Stimulated activated CD4-positive, alpha-beta T cell treated with anti-CD3 and anti-CD28 coated beads, Interleukin-4, amount 100 ng/mL, for 1 hour (primary cell): ENCODE measurements at regions not wholly inside any gene's neighbourhood (a gene's known extent, or its start where the extent isn't known, plus 50 kb on each side); places are given as distances from the start of the nearest gene placed in this dataset.
"Not testable (repeated sequence)": the region's sequence is repeated elsewhere in the genome, so short reads cannot be mapped to it uniquely, and the experiment has no call there.

Experiments
- DNase-seq: peaks from one replicate; pipeline ENCODE4 v3.0.0-alpha.2; 2020

DNA sequence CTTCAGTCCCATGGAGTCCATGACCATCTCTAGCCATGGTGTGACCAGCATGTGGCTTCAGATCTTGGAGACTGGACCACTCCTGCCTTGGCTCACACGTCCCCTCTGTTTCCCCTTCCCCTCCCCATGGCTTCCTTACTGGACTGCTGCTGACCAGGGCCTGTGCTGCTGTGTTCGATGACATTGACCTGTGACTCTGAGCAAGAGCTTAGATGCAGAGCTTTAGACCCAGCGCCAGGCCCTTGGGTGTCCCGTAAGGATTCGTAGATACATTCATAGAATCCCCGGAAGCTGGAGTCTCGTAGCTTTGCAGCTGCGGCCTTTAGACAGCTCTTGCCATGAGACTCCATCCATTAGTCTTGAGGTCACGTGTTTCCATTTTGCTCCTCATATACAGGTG lies 96.3 kb downstream of the NPIPB11 start:
- not testable (repeated sequence) for DNase-seq

DNA sequence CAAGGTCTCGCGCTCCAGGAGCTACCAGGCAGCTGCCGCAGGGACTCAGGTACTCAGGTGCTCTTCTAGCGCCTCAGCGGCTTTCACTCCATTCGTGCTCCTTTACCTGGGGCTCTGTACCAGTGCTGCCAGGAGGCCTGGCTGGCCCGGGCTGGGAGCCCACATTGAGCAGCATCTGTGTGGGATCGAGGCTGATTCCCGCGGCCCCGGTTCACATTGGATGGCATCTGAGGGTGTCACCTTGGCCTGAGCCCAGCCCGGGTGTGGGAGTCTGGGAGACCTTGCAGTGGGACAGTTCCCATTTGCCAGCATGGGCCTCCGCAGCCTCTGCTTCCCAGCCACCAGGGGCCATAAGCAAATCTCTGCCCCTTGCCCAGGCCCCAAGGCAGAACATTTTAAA lies 96.9 kb downstream of the NPIPB11 start:
- DNase-seq: not testable (repeated sequence)

DNA sequence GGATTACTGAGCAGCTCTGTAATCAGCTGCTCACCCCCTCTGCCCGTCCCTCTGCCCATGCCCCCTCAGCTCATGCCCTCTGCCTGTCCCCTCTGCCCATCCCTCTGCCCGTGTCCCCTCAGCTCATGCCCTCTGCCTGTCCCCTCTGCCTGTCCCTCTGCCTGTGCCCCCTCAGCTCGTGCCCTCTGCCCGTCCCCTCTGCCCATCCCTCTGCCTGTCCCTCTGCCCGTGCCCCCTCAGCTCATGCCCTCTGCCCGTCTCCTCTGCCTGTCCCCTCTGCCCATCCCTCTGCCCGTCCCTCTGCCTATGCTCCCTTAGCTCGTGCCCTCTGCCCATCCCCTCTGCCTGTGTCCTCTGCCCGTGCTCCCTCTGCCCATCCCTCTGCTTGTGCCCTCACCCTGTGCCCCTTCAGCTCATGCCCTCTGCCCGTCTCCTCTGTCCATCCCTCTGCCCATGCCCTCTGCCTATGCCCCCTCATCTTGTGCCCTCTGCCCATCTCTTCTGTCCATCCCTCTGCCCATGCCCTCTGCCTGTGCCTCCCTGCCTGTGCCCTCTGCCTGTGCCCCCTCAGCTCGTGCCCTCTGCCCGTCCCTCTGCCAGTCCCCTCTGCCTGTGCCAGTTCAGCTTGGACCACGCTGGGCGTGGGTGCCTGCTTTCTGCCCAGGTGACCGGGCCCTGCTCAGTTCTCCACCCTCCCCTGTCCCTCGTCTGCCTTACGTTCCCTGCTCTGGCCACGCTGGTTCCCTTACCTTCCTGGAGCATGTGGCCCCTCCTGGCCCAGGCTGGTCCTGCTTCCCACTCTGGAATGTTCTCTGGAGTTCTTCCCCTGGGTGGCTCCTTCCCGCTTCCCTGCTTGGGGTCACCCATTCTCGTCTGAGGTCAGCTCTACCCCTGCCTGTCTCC lies 97.6 kb downstream of the NPIPB11 start:
- no peak for DNase-seq

DNA sequence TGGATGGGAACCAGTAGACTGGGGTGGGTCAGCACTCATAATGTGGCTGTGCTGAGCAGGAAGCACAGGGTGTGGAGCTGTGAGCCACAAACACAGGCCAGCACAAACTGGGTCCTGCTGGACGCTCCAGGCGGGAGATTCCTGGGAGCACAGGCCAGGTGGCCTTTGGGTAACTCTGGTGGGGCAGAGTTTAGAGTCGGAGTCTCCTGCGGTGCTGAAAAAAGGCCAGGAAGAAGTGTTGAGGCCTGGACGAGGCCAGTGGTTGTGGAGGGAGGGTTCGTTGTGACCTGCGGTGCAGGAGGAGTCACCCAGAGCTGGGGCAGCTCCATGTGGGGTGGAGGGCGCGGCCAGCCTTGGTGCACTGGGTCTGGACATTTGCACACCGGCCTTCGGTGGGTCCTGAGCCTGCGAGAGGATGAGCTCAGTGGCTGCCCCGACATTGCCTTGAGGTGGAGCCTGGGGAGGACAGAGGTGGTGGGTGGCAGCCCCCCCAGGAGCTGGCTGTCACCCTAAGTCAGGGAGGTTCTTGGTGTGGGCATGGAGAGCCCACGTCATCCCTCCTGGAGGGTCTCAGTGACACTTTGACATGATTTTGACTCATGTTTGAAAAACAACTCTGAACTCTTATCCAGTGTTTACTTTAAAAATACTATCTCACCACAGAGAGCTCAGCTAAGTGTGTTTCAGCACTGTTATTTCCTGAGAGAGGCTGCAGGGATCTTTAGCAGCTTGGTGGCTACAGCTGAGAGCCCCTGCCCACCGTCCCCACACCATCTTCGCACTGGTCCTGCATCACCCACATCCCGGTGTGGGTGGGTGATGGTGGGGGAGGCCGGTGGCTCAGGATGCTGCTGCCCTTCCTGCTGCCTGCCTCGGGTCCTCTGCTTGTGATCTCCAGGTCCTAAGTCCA lies 98.7 kb downstream of the NPIPB11 start:
- DNase-seq: no peak

GRCh38 chr16:29306943-29307597 lies 99.4 kb downstream of the NPIPB11 start:
- no peak for DNase-seq

- no peak for DNase-seq
Observed at GRCh38 chr16:29306201-29306600, 100.3 kb downstream of the NPIPB11 start.

DNA sequence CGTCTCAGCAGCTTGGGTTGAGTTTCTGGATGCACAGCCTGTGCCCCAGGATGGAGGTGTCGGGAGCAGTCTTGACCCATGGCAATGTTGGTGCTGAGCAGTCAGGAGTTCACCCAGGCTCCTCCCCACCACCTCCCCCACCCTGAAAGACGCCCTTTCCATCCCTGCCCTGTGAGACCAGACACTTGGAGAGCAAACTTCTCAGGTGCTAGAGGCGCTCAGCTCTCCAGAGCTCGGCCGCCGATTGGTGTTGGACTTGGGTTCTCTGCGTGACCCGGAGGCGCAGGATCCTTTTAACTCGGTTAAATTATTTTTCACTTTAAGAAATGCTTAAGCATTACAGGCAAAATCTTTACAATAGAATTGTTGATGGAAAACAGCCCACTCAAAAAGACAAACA lies 101.5 kb downstream of the NPIPB11 start:
- not testable (repeated sequence) for DNase-seq

- DNase-seq: no peak
Observed at GRCh38 chr16:29304251-29304650, 102.3 kb downstream of the NPIPB11 start.

DNA sequence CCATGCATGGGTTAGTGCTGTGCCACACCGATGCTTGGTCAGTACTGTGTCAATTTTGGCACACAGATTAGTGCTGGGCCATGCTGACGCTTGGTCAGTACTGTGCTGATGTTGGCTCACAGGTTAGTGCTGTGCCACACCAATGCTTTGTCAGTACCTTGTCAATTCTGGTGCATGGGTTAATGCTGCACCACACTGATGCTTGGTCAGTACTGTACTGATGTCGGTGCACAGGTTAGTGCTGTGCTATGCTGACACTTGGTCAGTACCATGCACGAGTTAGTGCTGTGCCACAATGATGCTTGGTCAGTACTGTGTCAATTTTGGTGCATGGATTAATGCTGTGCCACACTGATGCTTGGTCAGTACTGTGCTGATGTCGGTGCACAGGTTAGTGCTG lies 103.0 kb downstream of the NPIPB11 start:
- DNase-seq: no peak

DNA sequence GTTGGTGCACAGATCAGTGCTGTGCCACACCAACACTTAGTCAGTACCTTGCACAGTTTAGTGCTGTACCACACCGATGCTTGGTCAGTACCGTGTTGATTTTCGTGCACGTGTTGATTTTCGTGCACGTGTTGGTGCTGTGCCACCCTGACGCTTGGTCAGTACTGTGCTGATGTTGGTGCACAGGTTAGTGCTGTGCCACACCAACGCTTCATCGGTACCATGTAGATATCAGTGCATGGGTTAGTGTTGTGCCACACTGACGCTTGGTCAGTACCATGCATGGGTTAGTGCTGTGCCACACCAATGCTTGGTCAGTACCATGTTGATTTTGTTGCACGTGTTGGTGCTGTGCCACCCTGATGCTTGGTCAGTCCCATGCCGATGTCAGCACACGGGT lies 103.5 kb downstream of the NPIPB11 start:
- no peak for DNase-seq

GRCh38 chr16:29302433-29302832 lies 104.1 kb downstream of the NPIPB11 start:
- not testable (repeated sequence) for DNase-seq

GRCh38 chr16:29301662-29302285 lies 104.7 kb downstream of the NPIPB11 start:
- DNase-seq: not testable (repeated sequence)

DNA sequence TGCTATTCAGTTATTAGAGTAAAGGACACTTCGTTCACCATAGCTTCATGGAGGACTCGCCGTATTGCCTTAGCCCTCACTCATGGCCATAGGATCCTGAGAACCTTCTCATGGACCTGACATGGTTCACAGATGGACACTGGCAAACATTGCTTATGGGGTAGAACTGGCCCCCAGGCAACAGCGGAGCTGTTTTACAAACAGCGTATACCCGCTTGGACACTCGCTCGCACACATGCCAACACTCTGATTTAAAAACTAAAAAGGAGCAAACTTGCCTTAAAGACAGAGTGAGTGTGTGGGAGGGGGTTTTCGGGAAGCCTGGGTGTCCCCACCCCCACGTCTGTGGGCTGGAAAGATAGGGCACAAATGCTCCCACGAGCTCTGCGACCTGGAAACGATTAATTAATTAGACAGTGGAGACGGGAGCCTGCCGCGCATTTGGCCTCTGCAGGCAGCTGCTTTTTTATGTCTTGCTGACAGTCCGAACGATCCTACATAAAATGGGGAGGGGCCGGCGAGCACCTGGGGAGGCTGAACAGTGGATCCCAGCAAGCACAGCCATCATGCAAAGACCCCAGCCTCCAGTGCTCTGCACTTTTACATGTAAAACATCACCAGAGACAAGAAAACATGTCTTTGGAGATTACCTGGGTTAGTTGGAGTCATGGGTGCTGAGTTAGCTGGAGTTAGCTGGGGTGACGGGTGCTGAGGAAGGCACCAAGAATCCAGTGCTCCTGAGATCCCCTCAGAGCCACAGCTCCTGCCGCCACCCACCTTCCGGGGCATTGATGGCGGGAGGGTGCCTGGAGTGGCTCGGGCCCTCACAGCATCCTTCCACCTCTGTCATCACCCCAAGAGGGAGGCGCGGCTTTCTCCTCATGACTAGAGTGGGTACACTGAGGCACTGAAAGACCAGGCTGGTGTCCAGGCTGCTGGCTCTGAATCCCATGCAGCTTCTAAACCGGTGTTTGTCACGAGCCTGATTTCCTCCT lies 105.7 kb downstream of the NPIPB11 start:
- not testable (repeated sequence) for DNase-seq

- DNase-seq: not testable (repeated sequence)
Observed at GRCh38 chr16:29300030-29300491, 106.5 kb downstream of the NPIPB11 start.

GRCh38 chr16:29298997-29299396 lies 107.5 kb downstream of the NPIPB11 start:
- not testable (repeated sequence) for DNase-seq

- DNase-seq: not testable (repeated sequence)
Observed at GRCh38 chr16:29298307-29298706, 108.2 kb downstream of the NPIPB11 start.

DNA sequence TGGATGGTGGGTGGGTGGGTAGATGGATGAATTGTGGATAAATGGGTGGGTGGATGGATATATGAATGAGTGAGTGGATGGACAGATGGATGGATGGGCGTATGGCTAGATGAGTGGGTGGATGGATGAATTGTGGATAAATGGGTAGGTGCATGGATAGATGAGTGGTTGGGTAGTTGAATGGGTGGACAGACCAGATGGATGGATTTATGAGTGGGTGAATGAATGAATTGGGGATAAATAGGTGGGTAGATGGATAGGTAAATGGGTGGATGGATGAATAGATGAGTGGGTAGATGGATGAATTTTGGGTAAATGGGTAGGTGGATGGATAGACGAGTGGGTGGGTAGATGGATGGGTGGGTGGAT lies 108.7 kb downstream of the NPIPB11 start:
- DNase-seq: not testable (repeated sequence)

DNA sequence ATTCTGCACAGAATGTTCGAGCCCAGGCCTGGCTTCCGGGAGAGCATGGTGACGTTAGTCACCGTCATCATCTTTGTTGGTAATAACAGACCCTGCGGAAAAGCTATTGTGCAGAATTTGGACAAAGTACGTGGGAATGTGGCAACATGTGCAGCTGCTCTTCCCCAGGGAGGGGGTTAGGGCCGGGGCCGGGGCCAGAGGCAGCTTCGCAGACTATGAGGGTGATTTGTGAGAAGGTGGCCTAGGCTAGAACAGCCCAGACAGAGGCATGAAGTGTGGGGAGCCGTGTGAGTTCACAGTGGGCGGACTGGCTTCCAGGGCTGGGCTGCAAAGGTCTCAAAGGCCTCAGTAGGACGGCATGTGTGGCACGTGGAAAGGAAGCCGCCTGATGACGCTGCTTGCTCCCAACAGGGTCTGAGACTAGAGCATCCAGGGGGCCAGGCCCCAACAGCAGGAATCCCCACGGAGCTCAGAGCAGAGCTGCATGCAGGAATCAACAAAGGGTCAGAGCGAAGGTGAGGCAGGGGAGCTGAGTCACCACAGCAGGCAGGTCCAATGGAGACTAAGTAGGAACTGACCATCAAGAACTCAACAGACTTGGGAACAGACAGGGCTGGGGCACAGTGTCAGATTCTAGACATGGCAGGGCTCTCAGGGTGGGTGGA lies 109.2 kb downstream of the NPIPB11 start:
- not testable (repeated sequence) for DNase-seq

- not testable (repeated sequence) for DNase-seq
Observed at GRCh38 chr16:29296176-29296575, 110.3 kb downstream of the NPIPB11 start.

DNA sequence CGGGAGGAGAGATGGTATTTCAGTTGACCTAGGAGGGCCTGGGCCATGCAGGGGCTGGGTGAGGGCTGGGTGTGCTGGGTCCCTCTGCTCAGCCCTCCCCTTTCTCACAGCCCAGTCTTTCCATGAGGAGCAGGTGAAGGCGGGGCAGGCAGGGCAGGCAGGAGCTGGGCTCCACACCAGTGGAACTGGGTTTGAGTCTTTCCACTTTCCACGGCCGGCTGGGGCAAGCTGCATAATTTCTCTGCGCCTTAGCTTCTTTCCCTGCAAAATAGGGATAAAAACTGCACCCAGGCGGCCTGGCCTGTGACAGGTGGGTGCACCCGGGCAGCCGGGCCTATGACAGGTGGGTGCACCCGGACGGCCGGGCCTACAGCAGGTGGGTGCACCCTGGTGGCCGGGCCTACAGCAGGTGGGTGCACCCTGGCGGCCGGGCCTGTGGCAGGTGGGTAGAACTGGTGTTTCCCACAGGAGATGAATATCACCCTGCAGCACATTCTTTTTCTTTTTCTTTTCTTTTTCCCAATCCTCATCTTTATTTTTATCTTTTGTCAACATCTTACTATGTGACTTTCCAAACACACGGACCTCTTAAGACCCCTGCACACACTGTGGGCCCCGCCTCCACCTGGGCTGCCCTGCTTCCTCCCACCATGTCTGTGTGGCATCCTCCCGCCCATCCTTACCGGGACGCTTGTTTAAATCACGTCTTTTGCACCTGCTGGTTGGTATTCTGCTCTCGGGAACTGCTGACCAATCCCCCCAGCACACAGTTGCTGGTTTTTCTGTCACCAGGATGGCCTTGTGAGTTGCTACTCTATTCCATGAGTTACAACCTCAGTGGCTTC lies 111.3 kb downstream of the NPIPB11 start:
- DNase-seq: not testable (repeated sequence)
